Gastroesophageal sphincter (tissue), 3 donors: ENCODE measurements at regions not wholly inside any gene's neighbourhood (a gene's known extent, or its start where the extent isn't known, plus 50 kb on each side); places are given as distances from the start of the nearest gene placed in this dataset.

Experiments
- POLR2A ChIP-seq, 2 donors: fragments of 450-650 bp; IDR thresholded peaks; one replicate each; pipeline ENCODE4 v1.6.1; 2017; ENCODE audit warnings: antibody characterized with exemption in 2 of 2, mild to moderate bottlenecking in 2 of 2, moderate library complexity in 1 of 2
- TF ChIP-seq, protein P1 (sequence below), 4 experiments: fragments of 200-600 bp in 2 of 4; fragments of 450-650 bp in 2 of 4; sonication (generic) in 1 of 4; IDR thresholded peaks; one replicate each; pipeline ENCODE4 v1.5.1; 2017 to 2019; ENCODE audit warnings: antibody characterized with exemption in 4 of 4, mild to moderate bottlenecking in 2 of 4, moderate library complexity in 2 of 4

DNA sequence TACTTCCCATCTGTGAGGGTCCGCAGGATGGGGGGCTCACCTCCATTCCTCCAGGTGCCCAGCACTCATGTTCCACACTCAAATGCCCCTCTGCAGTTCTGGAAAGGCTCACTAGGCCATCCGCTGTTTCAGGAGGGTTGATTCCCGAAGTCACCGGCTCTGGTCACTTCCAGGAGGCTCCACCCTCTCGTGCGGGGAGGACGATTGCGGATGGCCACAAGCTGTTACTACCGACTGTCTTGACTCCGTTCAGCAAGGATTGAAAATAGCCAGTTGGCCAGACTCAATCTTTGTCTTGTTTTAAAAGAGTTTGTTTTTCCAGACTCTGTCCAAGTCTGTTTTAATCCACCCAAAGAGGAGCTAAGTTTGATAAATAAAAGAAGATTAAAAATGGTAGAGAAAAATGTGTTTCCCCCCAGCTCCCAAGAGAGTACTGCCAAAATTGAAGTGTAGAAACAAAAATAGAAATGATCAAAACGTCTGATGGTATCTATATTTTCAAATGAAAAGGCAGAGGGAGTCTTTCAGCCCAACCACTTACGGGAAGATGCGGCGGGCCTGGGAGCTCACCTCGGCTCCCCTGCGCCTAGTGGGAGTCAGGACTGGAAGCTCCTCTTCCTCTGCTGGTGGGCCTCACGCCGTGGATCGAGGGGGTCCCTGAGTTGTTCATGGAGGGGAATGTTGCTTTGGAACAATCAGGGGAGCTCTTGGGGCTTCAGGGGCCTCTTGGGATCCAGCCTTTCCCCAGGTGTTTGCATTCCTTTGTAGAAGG, 1280.8 kb downstream of the BRD1 start:
- no peak for TF ChIP-seq POLR2A (IDR thresholded peaks at IDR 0.05)
- TF ChIP-seq, protein P1, sequence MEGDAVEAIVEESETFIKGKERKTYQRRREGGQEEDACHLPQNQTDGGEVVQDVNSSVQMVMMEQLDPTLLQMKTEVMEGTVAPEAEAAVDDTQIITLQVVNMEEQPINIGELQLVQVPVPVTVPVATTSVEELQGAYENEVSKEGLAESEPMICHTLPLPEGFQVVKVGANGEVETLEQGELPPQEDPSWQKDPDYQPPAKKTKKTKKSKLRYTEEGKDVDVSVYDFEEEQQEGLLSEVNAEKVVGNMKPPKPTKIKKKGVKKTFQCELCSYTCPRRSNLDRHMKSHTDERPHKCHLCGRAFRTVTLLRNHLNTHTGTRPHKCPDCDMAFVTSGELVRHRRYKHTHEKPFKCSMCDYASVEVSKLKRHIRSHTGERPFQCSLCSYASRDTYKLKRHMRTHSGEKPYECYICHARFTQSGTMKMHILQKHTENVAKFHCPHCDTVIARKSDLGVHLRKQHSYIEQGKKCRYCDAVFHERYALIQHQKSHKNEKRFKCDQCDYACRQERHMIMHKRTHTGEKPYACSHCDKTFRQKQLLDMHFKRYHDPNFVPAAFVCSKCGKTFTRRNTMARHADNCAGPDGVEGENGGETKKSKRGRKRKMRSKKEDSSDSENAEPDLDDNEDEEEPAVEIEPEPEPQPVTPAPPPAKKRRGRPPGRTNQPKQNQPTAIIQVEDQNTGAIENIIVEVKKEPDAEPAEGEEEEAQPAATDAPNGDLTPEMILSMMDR (IDR thresholded peaks at IDR 0.05), result no peak
